GM18498 (cell line): ENCODE measurements at regions not wholly inside any gene's neighbourhood (a gene's known extent, or its start where the extent isn't known, plus 50 kb on each side); places are given as distances from the start of the nearest gene placed in this dataset.
"Not testable (repeated sequence)": the region's sequence is repeated elsewhere in the genome, so short reads cannot be mapped to it uniquely, and the experiment has no call there.

Source experiments
- ATAC-seq: cut with Tn5 transposase; IDR thresholded peaks from one replicate; pipeline ENCODE4 v1.9.1; 2021; ENCODE audit warnings: mild to moderate bottlenecking, moderate library complexity; ENCODE audit not compliant: unreplicated experiment

DNA sequence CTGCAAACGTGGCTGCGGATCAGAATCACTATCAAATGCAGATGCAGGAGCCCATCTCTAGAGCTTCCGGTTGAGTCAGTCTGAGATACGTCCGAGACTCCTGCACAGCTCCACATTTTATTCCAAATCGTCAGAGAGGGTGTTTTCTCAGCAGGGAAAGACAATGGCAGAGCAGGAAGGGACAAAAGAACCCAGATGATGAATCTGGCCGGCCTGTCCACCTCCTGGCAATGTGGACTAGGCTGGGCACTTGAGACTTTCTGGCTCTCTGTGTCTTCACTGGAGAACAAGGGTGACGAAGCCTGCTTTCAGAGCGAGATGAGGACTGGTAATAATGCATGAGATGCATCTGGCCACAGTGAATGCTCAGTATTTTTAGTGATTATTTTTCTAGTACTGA, 255.9 kb upstream of the MYT1L start:
- ATAC-seq = no peak

DNA sequence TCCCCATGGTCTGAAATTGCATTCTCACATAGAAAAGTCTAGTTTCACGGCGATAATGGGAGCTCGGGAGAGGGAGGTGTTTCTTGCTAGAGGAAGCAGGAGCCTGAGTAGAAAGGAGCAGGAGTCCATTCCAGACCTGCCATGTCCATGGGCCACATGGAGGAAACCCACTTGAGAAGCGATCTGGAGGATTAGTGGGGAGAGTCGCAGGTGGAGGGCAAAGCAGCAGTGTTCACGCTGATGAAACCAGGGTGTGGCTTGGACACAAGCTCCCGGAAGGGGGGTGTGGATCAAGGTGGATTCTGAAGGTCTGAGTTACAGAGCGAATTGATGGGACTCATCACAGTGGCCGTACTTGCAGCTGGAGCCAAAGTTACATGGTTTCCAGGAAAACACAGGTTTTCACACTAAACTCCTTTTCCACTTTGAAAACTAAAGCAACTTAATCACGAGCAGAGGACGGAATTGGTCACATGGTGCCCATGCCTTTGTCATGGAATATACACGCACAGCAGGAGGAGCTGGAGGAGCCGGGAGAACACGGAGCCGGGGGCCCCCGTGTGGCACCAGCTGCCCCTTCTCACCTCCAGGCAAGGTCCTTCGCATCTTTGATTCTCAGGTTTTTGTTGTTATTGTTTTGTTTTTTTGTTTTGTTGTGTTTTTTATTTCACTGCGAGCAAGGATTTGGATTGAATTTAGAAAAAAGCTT, 255.1 kb upstream of the MYT1L start:
- ATAC-seq = no peak

DNA sequence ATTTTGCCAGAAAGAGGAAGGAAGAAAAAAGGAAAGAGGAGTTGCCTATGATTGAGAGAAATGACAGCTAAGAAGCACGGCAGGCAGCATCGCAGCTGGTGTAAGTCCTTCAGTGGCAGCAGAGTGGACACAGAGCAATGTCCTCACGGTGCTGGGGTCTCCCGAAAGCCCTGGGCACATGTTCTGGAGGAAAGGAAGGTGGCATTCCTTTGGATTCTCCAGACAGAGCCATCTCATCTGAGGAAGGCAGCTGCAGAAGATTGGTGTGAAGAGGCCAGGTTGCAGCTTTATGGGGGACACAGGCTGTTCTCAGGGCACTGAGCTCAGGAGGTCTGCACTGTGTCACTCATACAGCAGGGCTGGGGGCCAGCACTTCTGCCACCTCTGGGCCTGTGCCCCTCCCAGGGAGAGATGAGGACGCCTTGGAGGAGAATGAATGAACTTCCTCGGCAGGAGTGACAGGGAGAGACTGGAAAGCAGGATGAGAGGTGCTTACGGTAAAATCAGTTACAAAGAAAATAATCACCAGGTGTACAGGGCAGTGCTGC, 252.0 kb upstream of the MYT1L start:
- ATAC-seq = no peak

DNA sequence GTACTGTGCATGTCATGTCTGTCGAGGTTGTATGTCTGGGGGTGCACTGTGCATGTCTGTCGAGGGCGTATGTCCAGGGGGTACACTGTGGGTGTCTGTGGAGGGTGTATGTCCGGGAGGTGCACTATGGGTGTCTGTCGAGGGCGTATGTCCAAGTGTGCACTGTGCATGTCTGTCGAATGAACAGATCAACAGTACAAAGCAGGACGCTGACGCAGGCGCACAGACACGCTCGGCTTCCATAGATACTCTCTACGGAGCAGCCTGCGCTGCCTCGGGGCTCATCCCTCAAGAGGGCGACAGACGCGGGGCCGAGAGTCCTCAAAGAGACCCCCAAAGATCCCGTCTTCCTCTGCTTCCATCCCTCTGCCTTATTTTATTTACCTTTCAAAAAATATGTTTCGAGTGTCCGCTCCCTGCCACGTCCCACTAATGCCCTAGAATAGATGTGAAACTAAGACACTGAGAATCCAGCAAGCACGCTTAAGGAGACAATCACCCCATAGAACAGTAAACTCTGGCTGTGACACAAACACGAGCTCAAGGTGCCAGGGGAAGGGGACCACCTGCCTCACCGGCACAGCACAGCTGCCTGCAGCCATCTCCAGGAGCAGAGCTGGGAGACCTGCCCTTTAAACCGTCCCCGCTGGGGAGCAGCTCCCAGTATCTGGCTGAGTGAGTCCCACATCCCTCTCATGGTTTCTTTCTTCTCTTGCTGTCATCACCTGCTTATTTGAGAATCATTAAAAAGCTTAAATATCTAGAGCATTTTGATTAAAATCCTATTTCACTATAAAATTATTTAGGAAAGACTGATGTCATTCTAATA, 250.5 kb upstream of the MYT1L start:
- ATAC-seq = no peak

DNA sequence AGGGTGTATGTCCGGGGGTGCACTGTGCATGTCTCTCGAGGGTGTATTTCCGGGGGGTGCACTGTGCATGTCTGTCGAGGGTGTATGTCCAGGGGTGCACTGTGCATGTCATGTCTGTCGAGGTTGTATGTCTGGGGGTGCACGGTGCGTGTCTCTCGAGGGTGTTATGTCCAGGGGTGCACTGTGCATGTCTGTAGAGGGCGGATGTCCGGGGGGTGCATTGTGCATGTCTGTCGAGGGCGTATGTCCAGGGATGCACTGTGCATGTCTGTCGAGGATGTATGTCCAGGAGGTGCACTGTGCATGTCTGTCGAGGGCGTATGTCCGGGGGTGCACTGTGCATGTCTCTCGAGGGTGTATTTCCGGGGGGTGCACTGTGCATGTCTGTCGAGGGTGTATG, 249.8 kb upstream of the MYT1L start:
- not testable (repeated sequence) for ATAC-seq

DNA sequence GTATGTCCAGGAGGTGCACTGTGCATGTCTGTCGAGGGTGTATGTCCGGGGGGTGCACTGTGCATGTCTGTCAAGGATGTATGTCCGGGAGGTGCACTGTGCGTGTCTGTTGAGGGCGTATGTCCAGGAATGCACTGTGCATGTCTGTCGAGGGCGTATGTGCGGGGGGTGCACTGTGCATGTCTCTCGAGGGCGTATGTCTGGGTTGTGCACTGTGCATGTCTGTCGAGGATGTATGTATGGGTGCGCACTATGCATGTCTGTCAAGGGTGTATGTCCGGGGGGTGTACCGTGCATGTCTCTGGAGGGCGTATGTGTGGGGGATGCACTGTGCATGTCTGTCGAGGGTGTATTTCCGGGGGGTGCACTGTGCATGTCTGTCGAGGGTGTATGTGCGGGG, 249.3 kb upstream of the MYT1L start:
- ATAC-seq = no peak

DNA sequence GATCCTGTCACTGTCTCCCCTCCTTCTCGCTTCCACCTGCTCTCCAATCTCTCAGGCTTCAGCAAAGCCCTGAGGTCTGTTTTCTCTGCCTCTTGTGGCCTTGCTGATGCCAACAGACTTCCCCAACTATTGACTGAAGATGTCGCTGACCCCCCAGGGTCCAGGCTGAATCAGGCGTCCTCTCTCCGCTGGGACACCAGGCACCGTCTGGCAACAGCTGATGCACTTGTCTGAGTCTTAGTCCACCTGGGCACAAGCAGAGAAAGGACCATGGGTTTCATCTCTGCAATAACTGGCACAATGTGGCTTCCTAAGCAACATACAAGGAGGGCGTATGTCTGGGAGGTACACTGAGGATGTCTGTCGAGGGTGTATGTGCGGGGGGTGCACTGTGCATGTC, 248.7 kb upstream of the MYT1L start:
- ATAC-seq = no peak

DNA sequence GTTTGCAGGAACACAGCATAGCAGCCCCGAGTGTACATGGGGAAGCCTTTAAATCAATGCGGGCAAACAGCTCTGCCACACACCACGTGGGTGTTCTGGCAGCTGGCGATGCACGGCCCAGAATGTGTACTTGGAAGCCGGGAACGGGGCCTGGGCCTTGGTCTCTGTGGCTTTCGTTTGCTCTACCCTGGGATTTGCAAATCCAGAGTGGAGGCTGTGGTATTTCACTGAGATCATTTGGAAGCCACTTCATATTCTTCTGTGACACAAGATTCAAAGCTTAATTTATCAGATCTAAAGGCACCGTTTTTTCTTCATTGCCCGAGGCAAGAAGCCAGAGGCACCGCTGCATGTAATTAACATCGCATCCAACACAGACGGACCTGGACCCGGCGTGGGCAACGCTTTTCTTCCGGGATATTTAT, 246.3 kb upstream of the MYT1L start:
- ATAC-seq = no peak

DNA sequence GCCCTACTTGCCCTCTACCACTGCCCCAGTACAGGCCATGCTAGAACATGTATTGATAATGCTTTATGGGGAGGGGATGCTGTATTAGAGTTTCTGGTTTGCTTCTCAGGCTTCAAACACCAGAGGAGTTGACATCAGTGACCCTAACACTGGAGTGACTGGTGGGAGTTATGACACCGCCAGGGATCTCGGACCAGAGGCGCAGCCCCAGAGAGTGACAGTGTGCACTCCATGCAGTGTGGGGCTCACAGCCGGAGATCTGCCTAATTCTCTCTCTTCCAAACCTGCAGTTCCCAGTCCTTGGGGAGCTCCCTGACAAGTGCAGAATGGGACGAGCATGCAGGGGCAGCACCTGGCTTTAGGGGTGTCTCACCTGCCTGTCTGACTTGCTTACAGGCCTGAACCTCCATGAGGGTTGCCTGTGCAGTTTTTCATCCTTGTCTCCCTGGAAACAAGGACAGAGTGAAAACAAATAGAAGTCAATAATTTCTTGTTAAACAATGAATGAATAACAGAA, 244.9 kb upstream of the MYT1L start:
- ATAC-seq = no peak

DNA sequence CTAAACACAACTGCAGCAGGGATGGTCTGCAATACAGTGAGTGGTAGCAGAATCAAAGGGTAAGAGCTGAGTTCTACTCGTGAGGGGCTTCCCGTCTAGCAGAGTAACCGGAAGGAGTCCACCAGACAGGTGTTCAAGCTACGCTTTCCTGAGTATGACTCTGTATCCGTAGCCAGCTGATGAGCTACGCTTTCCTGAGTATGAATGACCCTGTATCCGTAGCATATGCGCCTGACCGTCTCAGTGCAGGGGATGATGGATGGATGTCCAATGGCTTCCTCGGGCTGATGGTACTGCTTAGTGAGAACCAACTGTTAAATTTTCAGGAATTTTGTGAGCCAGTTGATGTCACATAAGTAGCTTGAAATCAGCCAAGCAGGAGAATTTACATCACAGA, 244.1 kb upstream of the MYT1L start:
- no peak for ATAC-seq

DNA sequence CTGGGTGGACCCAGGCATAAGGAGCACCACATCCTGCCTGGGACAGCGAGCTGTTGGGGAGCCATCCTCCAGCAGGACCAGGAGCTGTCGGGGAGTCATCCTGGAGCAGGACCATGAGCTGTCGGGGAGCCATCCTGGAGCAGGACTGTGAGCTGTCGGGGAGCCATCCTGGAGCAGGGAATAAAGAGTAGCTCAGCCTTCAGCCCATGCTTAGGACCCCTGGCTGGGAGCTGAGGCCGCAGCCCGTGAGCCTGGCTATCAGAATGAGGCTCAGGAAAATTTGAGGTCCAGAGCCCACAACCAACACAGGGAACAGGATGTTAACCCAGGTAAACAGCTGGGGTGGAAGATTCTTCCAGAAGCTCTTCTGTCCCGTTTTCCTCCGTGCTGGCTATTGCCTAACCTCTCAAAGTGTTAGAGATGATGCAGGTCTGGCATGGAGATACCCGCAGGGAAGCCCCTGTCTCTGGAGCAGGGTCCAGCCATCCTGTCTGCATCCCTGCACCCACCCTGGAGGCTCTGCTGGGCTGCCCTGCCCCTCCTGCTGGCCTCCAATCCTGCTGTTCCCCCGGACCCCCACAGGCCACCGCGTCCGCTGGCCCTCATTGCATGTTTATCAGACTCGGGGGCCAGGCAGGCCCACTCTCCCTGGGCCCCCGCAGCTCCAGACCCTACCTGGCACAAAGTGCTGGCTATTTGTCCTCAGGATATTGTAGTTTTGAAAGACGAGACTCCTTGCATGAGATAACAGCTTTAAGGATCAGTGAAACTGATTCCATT, 243.5 kb upstream of the MYT1L start:
- ATAC-seq = no peak

DNA sequence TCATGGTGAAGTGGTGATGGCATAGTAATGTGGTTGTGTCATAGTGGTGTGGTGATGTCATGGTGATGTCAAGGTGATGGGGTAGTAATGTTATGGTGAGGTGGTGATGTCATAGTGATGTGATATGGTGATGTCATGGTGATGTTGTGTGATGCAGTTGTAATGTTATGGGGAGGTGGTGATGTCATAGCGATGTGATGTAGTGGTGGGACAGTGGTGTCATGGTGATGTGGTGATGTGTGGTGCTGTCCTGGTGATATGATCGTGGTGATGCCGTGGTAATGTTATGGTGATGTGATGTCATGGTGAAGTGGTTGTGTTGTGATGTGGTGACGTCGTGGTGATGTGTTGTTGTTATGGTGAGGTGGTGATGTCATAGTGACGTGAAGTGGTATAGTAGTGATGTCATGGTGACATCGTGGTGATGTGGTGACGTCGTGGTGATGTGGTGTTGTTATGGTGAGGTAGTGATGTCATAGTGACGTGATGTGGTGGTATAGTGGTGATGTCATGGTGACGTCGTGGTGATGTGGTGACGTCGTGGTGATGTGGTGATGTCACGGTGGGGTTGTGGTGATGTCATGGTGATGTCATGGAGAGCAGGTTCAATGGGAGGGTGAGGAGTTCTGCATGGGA, 242.7 kb upstream of the MYT1L start:
- no peak for ATAC-seq

DNA sequence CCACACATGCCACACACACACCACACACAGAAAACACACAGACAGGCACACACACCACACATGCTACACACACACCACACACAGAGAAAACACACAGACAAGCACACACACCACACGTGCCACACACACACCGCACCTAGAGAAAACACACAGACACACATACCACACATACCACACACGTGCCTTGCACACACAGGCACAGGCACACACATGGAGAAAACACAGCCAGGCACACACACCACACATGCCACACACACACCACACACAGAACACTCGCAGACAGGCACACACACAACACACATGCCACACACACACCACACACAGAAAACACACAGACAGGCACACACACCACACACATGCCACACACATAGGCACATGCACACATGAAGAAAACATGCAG, 242.1 kb upstream of the MYT1L start:
- ATAC-seq = no peak

DNA sequence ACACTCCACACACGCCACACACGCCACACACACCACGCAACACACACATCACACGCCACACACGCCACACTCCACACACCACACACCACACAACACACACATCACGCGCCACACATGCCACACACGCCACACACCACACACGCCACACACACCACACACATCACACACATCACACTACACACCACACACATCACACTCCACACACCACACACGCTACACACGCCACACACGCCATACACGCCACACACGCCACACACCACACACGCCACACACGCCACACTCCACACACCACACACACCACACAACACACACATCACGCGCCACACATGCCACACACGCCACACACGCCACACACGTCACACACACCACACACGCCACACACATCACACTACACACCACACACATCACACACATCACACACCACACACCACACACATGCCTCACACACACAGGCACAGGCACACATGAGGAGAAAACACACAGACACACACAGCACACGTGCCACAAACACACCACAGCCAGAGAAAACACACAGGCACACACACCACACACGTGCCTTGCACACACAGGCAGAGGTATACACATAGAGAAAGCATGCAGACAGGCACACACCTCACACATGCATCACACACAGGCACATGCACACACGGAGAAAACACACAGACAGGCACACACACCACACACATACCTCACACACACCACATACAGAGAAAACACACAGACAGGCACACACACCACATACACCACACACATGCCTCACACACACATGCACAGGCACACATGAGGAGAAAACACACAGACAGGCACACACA, 241.5 kb upstream of the MYT1L start:
- ATAC-seq = no peak

DNA sequence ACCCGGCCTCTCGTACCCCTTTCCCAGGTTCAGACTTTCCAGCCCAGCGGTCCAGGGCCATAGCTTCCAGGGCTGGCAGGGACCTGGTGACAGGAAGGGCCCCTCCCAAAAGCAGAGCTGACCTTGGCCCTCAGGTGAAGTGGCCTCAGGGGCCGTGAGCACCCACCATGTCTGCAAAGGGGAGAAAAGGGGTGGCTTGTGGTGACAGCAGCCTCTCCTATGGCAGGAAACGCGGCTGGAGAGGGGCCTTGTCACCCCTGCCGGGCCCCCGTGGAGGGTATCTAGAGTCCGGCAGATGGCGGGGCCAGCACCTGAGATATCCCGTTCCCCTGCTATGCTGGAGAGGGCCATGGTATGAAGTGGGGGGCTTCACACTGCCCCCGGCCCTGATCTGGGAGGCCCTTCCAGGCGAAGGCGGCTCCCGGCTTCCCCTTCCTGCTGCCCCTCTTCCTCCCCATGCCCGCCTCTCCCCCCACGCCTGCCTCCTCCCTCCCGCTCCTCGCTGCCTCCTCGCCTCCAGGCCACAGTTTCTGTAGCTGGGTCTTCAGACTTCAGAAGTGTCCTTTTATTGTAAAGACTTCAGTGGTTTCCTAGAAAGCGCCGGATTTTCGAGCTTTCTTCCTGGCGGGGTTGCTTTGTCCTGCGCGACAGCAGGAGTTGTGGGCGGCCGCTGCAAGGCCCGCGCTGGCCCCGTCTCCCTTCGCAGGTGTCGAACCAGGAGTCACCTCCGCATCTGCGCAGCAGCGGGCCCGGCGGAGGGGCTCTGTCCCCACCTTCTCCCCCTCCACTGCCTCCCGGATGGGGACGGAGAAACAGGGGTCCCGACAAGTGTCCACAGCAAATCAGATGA, 240.5 kb upstream of the MYT1L start:
- no peak for ATAC-seq

DNA sequence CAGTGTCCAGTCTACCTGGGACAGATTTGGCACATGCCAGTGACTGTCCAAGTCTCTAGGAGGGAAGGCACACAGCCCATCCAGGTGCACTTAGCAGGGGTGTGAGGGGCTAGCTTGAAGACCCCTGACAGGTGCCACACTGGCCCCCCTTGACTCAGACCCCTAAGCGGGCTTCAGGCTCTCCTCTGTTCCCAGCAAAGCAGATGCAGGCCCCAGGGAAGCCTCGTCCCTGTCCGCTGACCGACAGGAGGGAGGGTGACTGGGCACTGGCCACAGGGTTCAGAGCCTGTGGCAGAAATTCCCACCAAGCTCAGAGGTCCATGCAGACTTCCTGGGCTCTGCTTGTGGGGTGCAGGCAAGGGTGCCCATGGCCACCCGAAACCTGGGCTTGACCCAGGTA, 239.8 kb upstream of the MYT1L start:
- no peak for ATAC-seq

DNA sequence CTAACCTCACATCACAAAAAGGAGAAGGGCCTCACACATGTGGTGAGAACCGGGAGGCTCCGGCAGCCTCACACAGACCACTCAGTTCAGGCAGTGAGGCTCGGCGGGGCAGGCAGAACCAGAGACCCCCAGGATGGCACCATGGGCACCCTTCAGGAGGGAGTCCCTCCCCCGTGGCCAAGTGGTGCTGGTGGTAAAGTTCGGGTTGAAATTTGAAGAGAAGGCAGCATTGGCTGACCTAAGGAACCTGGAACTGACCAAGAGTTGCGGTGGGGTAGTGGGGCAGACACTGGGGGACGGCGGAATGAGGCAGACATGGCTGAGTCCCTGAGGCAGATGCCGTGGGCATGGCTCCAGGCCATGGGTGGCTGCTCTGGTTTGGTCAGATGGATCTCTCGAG, 239.3 kb upstream of the MYT1L start:
- no peak for ATAC-seq

DNA sequence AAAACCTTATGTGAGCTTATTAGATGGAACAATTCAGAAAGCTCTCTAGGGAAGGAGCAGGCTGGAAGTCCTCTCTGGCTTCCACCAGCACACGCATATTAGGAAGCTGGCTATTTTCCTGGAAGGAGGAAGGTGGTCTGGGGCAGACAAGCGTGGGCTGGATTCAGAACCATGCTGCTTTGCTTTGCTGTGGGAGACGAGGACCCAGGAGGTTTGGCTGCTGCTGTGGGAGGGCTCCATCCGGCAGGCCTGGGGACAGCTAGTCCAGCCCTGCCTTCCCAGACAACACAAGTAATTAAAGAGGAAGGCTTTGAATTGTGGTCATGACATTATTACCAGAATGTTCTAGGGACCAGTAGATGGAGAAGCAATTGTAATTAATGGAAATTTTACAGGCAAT, 238.8 kb upstream of the MYT1L start:
- ATAC-seq = no peak

DNA sequence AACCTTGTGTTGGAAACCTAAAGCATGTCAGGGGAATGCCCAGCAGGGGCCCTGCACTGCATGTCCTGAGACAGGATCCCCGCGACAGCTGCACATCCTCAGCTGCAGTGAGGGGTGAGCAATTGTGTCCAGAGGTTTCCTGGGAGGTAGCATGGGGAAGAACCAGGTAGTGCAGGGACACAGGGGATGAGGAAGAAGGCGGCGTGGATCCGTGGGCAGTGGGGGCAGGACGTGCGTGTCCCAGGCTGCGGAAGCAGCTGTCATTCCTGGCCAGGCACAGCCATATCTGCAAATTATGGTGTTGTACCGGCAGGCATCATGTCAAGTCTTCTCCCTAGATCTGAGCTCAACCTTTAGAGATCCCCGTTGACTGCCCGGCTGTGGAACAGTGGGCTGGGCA, 238.2 kb upstream of the MYT1L start:
- ATAC-seq = no peak
